Keratinocyte (primary cell): ENCODE measurements at regions not wholly inside any gene's neighbourhood (a gene's known extent, or its start where the extent isn't known, plus 50 kb on each side); places are given as distances from the start of the nearest gene placed in this dataset.

Experiments used
- DNase-seq: peaks from one replicate; pipeline ENCODE4 v3.0.0-alpha.2; 2011; ENCODE audit warnings: low read depth, missing footprints, low spot score
- FAIRE-seq: peaks from 2 replicates; lab custom pipeline; 2011; peaks lifted over from hg19 to GRCh38; lab: Jason Lieb, UNC
- H2AFZ ChIP-seq: 2 replicates; pipeline ENCODE4 v1.6.0; 2012; ENCODE audit warnings: low read length, control low read depth, inconsistent platforms; ENCODE audit not compliant: control insufficient read depth
- H3K27ac ChIP-seq: 2 replicates; pipeline ENCODE4 v1.5.1; 2011; ENCODE audit warnings: low read length; ENCODE audit not compliant: control insufficient read depth, insufficient read depth
- H3K27me3 ChIP-seq: 3 replicates; pipeline ENCODE4 v1.6.0; 2011; ENCODE audit warnings: low read length; ENCODE audit not compliant: control insufficient read depth, insufficient read depth; ENCODE audit errors: extremely low read depth
- H3K36me3 ChIP-seq, 2 experiments: 2 replicates in 1 of 2; 3 replicates in 1 of 2; pipeline ENCODE4 v1.5.1; 2011; ENCODE audit warnings: low read length in 2 of 2, mild to moderate bottlenecking in 1 of 2; ENCODE audit not compliant: control insufficient read depth in 2 of 2, insufficient read depth in 2 of 2; ENCODE audit errors: extremely low read depth in 1 of 2
- H3K4me1 ChIP-seq: 3 replicates; pipeline ENCODE4 v1.5.1; 2011; ENCODE audit warnings: low read length; ENCODE audit not compliant: control insufficient read depth, insufficient read depth; ENCODE audit errors: extremely low read depth
- H3K4me2 ChIP-seq: 3 replicates; pipeline ENCODE4 v1.6.0; 2011; ENCODE audit warnings: low read depth, low read length; ENCODE audit not compliant: control insufficient read depth, insufficient read depth; ENCODE audit errors: extremely low read depth
- H3K4me3 ChIP-seq, 3 experiments: fragments of 200-600 bp in 1 of 3; sonication (generic) in 1 of 3; 2 replicates in 2 of 3; 3 replicates in 1 of 3; pipeline ENCODE4 v1.5.1; 2011 to 2016; ENCODE audit warnings: low read length in 3 of 3, mild to moderate bottlenecking in 3 of 3, control low read depth in 2 of 3, inconsistent platforms in 1 of 3, low read depth in 1 of 3, mixed read lengths in 1 of 3, mixed run types in 1 of 3, moderate library complexity in 1 of 3; ENCODE audit not compliant: control insufficient read depth in 2 of 3, insufficient read depth in 2 of 3; ENCODE audit errors: extremely low read depth in 1 of 3
- H3K79me2 ChIP-seq: 2 replicates; pipeline ENCODE4 v1.6.0; 2012; ENCODE audit warnings: low read length; ENCODE audit not compliant: control insufficient read depth, insufficient read depth
- H3K9ac ChIP-seq: 3 replicates; pipeline ENCODE4 v1.6.0; 2011; ENCODE audit warnings: low read length; ENCODE audit not compliant: control insufficient read depth, insufficient read depth; ENCODE audit errors: extremely low read depth
- H3K9me1 ChIP-seq: 3 replicates; pipeline ENCODE4 v1.6.0; 2011; ENCODE audit warnings: low read length; ENCODE audit not compliant: control insufficient read depth, insufficient read depth; ENCODE audit errors: extremely low read depth
- H3K9me3 ChIP-seq: 2 replicates; pipeline ENCODE4 v1.5.1; 2012; ENCODE audit warnings: low read depth, low read length; ENCODE audit not compliant: control insufficient read depth
- H4K20me1 ChIP-seq: 3 replicates; pipeline ENCODE4 v1.6.0; 2011; ENCODE audit warnings: low read length; ENCODE audit not compliant: control insufficient read depth, insufficient read depth; ENCODE audit errors: extremely low read depth
- EZH2 ChIP-seq: IDR thresholded peaks from one replicate; pipeline ENCODE4 v1.6.1; 2012; ENCODE audit warnings: inconsistent platforms, mild to moderate bottlenecking, low read length, moderate library complexity
- dilution Hi-C: fragments of 300-500 bp; cut with MboI; formaldehyde crosslinking; loops from one replicate; pipeline ENCODE4 v1.7.0; 2020; ENCODE audit warnings: low sequenced_read_pairs; ENCODE audit not compliant: extremely low pct_ligation_motif_present
- TF ChIP-seq, protein P1 (sequence below), 3 experiments: IDR thresholded peaks in 1 of 3; conservative IDR thresholded peaks in 1 of 3; optimal IDR thresholded peaks in 1 of 3; 2 replicates in 2 of 3; 3 replicates in 1 of 3; pipeline versions ENCODE3 to v1.5.1; 2011; ENCODE audit warnings: low read length in 3 of 3, mild to moderate bottlenecking in 3 of 3, moderate library complexity in 2 of 3, control low read depth in 1 of 3, inconsistent platforms in 1 of 3; ENCODE audit not compliant: insufficient read depth in 2 of 3; ENCODE audit errors: extremely low read depth in 1 of 3

- Histone ChIP-seq H3K4me2 (no peak overlapping the region), H4K20me1 (no peaks in the 10 kb centered on the region), H3K4me3 (no peak overlapping the region), H3K9me1 (no peaks in the 10 kb centered on the region), H3K4me1 (peaks cover 22% of the 10 kb centered on the region), H3K27ac (peak overlapping the region; percentile 60), H3K27me3 (no peaks in the 10 kb centered on the region), H3K79me2 (no peaks in the 10 kb centered on the region), H3K9ac (no peak overlapping the region), H3K36me3 (no peaks in the 10 kb centered on the region), H3K9me3 (no peaks in the 10 kb centered on the region), H2AFZ (no peak overlapping the region)
- DNase-seq (peak; percentile 92), FAIRE-seq (peak; percentile 100)
- dilution Hi-C loops: no loop called here
- no peak for TF ChIP-seq EZH2
- TF ChIP-seq, protein P1, sequence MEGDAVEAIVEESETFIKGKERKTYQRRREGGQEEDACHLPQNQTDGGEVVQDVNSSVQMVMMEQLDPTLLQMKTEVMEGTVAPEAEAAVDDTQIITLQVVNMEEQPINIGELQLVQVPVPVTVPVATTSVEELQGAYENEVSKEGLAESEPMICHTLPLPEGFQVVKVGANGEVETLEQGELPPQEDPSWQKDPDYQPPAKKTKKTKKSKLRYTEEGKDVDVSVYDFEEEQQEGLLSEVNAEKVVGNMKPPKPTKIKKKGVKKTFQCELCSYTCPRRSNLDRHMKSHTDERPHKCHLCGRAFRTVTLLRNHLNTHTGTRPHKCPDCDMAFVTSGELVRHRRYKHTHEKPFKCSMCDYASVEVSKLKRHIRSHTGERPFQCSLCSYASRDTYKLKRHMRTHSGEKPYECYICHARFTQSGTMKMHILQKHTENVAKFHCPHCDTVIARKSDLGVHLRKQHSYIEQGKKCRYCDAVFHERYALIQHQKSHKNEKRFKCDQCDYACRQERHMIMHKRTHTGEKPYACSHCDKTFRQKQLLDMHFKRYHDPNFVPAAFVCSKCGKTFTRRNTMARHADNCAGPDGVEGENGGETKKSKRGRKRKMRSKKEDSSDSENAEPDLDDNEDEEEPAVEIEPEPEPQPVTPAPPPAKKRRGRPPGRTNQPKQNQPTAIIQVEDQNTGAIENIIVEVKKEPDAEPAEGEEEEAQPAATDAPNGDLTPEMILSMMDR (optimal IDR thresholded peaks at IDR 0.05 in 1 of 3, IDR thresholded peaks at IDR 0.05 in 1 of 3, conservative IDR thresholded peaks at IDR 0.05 in 1 of 3; ENCODE audit: extremely low read depth in 1 of 3, insufficient read depth in 2 of 3, low read length in 3 of 3): peak in 1 of 3 experiments; percentile 41
Measured at GRCh38 chr13:103222683-103223082, 156.5 kb upstream of the SLC10A2 start.

- no peaks in the 10 kb centered on the region for H3K79me2 ChIP-seq
- H3K9ac ChIP-seq: no peak overlapping the region
- H3K4me1 ChIP-seq: peaks cover 17% of the 10 kb centered on the region
- H3K4me3 ChIP-seq: no peak overlapping the region
- no peaks in the 10 kb centered on the region for H3K27me3 ChIP-seq
- peak overlapping the region; percentile 78 for H2AFZ ChIP-seq
- no peak overlapping the region for H3K27ac ChIP-seq
- no peak for TF ChIP-seq EZH2
- TF ChIP-seq, protein P1 (optimal IDR thresholded peaks at IDR 0.05 in 1 of 3, IDR thresholded peaks at IDR 0.05 in 1 of 3, conservative IDR thresholded peaks at IDR 0.05 in 1 of 3; ENCODE audit: extremely low read depth in 1 of 3, insufficient read depth in 2 of 3, low read length in 3 of 3): no peak
- H3K9me1 ChIP-seq: no peaks in the 10 kb centered on the region
- H4K20me1 ChIP-seq: no peaks in the 10 kb centered on the region
- no peak for DNase-seq
- dilution Hi-C loops: no loop called here
- H3K4me2 ChIP-seq: peak overlapping the region; percentile 30
- FAIRE-seq: no peak
- H3K36me3 ChIP-seq: no peaks in the 10 kb centered on the region
- H3K9me3 ChIP-seq: no peaks in the 10 kb centered on the region
Measured at GRCh38 chr13:103218253-103218652, 152.0 kb upstream of the SLC10A2 start.
